ENCODE measurements at regions not wholly inside any gene's neighbourhood (a gene's known extent, or its start where the extent isn't known, plus 50 kb on each side); places are given as distances from the start of the nearest gene placed in this dataset.

DNA sequence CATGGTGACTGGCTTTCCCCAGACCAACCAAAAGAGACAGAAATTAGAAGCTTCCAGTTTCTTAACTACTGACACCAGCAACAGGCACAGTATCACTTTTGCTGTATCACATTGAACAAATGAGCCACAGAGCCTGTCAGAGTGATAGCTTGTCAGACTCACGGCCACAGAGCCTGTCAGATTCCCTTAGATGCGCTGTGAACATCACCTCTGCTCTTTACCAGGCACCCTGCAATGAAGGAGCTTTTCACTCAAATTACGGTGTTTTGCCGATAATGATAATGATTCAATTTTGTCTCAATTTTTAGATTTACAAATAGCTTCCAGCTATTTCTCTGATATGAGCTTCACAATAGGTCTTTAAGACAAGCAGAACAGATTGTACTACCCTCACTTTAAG lies 107.9 kb upstream of the GNG12 start:
- ATAC-seq (no peak), DNase-seq (no peak)
- TF ChIP-seq, protein P1, sequence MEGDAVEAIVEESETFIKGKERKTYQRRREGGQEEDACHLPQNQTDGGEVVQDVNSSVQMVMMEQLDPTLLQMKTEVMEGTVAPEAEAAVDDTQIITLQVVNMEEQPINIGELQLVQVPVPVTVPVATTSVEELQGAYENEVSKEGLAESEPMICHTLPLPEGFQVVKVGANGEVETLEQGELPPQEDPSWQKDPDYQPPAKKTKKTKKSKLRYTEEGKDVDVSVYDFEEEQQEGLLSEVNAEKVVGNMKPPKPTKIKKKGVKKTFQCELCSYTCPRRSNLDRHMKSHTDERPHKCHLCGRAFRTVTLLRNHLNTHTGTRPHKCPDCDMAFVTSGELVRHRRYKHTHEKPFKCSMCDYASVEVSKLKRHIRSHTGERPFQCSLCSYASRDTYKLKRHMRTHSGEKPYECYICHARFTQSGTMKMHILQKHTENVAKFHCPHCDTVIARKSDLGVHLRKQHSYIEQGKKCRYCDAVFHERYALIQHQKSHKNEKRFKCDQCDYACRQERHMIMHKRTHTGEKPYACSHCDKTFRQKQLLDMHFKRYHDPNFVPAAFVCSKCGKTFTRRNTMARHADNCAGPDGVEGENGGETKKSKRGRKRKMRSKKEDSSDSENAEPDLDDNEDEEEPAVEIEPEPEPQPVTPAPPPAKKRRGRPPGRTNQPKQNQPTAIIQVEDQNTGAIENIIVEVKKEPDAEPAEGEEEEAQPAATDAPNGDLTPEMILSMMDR (IDR thresholded peaks at IDR 0.05) = no peak

DNA sequence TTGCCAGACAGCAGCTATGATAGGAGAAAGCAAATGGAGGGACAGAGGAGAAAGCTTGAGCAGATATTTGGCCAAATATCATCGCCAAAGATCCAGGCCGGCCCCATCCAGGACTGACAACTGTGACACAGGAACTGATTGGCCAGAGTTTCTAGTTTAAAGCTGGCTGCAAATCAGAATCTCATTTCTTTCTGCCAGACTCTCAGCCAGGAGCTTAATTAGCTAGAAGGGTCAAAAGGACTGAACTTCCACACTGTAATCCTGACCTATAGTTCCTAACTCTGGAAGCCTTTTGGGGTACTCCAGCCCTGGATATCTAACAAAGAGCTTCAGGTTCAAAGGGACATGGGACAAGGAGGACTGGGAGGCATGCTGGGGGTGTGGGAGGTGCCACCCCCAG lies 106.7 kb upstream of the GNG12 start:
- TF ChIP-seq, protein P1 (IDR thresholded peaks at IDR 0.05) = no peak
- Histone ChIP-seq H3K27me3 (no peaks in the 10 kb centered on the region), H3K4me1 (no peaks in the 10 kb centered on the region), H3K9me3 (no peaks in the 10 kb centered on the region), H3K36me3 (no peaks in the 10 kb centered on the region), H3K4me3 (no peak overlapping the region), H3K27ac (no peak overlapping the region)
- ATAC-seq (no peak), DNase-seq (no peak)
- intact Hi-C loops (cut with DNase I) = no loop called here

More for the DNA sequence above, 107.9 kb upstream of the GNG12 start:
- intact Hi-C loops (cut with DNase I) = no loop called here
- H3K27ac ChIP-seq = no peak overlapping the region
- no peaks in the 10 kb centered on the region for H3K27me3 ChIP-seq
- no peaks in the 10 kb centered on the region for H3K36me3 ChIP-seq
- no peaks in the 10 kb centered on the region for H3K9me3 ChIP-seq
- H3K4me1 ChIP-seq = no peaks in the 10 kb centered on the region
- no peak overlapping the region for H3K4me3 ChIP-seq

DNA sequence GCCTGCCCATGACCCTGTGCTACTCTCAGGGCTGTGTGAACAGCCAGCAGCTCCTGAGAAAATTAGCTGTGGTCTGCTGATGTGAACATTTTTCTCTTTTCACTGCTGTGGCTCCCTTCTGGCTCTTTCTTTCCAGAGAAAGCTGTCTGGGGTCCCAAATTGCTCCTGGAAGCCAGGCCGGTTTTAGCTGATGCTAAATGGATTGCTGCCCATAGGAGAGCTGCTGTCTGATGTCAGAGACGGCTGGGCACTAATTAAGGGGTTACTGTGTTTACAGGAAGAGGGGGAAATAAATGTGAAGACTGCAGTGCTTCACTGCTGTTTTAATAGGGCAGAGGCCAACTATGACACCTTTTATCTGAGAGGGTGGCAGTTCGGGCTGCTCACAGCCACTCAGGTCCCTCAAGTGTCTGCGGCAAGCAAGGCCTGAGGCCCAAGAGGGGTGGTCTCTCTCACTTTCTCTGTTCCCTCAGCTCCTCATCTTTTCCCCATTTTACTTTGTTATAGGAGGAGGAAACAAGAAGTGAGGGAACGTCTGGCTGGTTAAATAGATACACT lies 106.0 kb upstream of the GNG12 start:
- Histone ChIP-seq H3K9me3 (no peaks in the 10 kb centered on the region), H3K27ac (no peak overlapping the region), H3K36me3 (no peaks in the 10 kb centered on the region), H3K4me3 (no peak overlapping the region), H3K4me1 (no peaks in the 10 kb centered on the region), H3K27me3 (no peaks in the 10 kb centered on the region)
- no peak for ATAC-seq
- no peak for DNase-seq
- TF ChIP-seq, protein P1 (IDR thresholded peaks at IDR 0.05) = no peak
- intact Hi-C loops (cut with DNase I) = no loop called here

DNA sequence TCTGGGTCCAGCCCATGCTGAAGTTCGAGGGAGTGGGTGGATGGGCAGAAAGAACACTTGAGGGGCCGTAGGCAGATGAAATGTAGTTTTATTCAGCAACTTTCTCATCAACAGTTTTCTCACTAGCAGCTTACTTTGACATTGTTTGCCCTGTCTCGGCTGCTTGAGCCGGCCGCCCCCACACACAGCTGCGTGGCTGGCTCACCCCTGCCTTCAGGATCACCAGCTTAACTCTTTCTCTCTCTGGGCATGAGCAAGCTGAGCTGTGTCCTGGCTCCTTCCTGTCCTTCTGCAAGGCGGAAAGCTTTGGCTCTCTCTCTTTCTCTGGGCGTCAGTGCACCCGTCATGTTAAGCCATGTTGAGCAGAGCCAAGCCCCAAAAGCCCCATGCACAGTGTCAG lies 104.4 kb upstream of the GNG12 start:
- no peaks in the 10 kb centered on the region for H3K27me3 ChIP-seq
- H3K9me3 ChIP-seq = no peaks in the 10 kb centered on the region
- no peak overlapping the region for H3K27ac ChIP-seq
- ATAC-seq = no peak
- no peaks in the 10 kb centered on the region for H3K4me1 ChIP-seq
- no peaks in the 10 kb centered on the region for H3K36me3 ChIP-seq
- H3K4me3 ChIP-seq = no peak overlapping the region
- intact Hi-C loops (cut with DNase I) = no loop called here
- DNase-seq = no peak
- TF ChIP-seq, protein P1 (IDR thresholded peaks at IDR 0.05) = no peak

DNA sequence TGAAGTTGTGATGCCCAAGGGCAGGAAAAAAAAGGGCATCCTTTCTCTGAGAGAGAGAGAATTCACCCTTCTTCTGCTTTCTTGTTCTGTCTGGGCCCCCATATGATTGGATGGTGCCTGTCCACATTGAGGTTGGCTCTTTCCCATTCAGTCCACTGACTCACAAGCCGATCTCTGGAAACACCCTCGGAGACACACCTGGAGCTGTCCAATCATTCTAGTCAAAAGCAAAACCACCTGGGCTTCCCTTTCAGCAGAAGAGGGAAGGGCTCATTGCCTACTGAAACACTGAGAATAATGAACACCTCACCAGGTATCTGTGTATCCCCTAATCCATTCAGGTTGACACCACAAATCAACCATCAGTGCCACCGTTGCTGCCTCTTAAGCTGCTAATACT lies 103.7 kb upstream of the GNG12 start:
- intact Hi-C loops (cut with DNase I) = no loop called here
- Histone ChIP-seq H3K27me3 (no peaks in the 10 kb centered on the region), H3K4me3 (no peak overlapping the region), H3K4me1 (no peaks in the 10 kb centered on the region), H3K9me3 (no peaks in the 10 kb centered on the region), H3K27ac (no peak overlapping the region), H3K36me3 (no peaks in the 10 kb centered on the region)
- DNase-seq = no peak
- no peak for ATAC-seq
- TF ChIP-seq, protein P1 (IDR thresholded peaks at IDR 0.05) = no peak

DNA sequence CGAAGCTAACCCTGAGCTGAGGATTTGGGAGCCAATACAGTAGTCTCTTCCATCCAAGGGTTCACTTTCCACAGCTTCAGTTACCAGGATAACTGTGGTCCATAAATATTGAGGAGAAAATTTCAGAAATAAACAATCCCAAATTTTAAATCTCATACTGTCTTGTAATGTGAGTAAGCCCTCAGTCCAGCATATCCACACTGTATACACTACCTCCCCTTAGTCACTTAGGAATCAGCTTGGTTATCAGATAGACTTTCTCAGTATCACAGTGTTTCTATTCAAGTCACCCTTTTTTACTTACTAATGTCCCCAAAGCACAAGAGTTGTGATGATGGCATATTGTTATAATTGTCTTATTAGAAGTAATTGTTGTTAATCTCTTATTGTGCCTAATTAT lies 102.3 kb upstream of the GNG12 start:
- no peaks in the 10 kb centered on the region for H3K27me3 ChIP-seq
- H3K36me3 ChIP-seq = no peaks in the 10 kb centered on the region
- no peak for DNase-seq
- no peak overlapping the region for H3K27ac ChIP-seq
- no peaks in the 10 kb centered on the region for H3K4me1 ChIP-seq
- intact Hi-C loops (cut with DNase I) = no loop called here
- TF ChIP-seq, protein P1 (IDR thresholded peaks at IDR 0.05) = no peak
- no peak overlapping the region for H3K4me3 ChIP-seq
- H3K9me3 ChIP-seq = no peaks in the 10 kb centered on the region
- no peak for ATAC-seq

All from upper lobe of right lung (tissue), 1 donor.